K562 (cell line): ENCODE measurements at regions not wholly inside any gene's neighbourhood (a gene's known extent, or its start where the extent isn't known, plus 50 kb on each side); places are given as distances from the start of the nearest gene placed in this dataset.

Source experiments
- ATAC-seq: fragments of 200-7000 bp; cut with Tn5 transposase; 3 replicates; pipeline ENCODE4 v1.9.1; 2020; ENCODE audit warnings: moderate library complexity
- BruUV-seq: library from RNA; stranded (reverse); fragments of 400-500 nt; replicated peaks from 2 replicates; lab custom pipeline; 2021; lab: Mats Ljungman, UMichigan
- CTCF ChIA-PET: fragments of 300-600 bp; formaldehyde crosslinking; extraction: SDS; loops from one replicate; lab custom pipeline; 2021; ENCODE audit warnings: low intra/inter-chr PET ratio; lab: Yijun Ruan, JAX
- POLR2A ChIA-PET: fragments of 300-600, 350-650 bp; sonication (Branson Sonifier 250); formaldehyde crosslinking; extraction: SDS; loops from one replicate; lab custom pipeline; 2021; ENCODE audit warnings: antibody characterized with exemption, inconsistent platforms; lab: Yijun Ruan, JAX
- DNase-seq, 4 experiments: peaks; one replicate each; pipeline versions ENCODE4 v3.0.0 to v3.0.0-alpha.2; 2011 to 2018; ENCODE audit warnings: low spot score in 3 of 4, mixed read lengths in 3 of 4; ENCODE audit errors: extremely low read depth in 1 of 4
- FAIRE-seq: peaks from 2 replicates; lab custom pipeline; 2011; peaks lifted over from hg19 to GRCh38; lab: Jason Lieb, UNC
- H2AFZ ChIP-seq: 2 replicates; pipeline ENCODE4 v1.6.0; 2011; ENCODE audit warnings: low read depth, low read length, control low read depth, inconsistent platforms
- H3K27ac ChIP-seq: fragments of 200-600 bp; 3 replicates; pipeline ENCODE4 v1.8.0; 2011; ENCODE audit warnings: low read depth, mild to moderate bottlenecking, control low read depth, inconsistent platforms, low read length, moderate library complexity, mixed read lengths; ENCODE audit errors: extremely low read depth
- H3K27me3 ChIP-seq, 2 experiments: fragments of 300-600 bp in 1 of 2; 2 replicates in 1 of 2; 3 replicates in 1 of 2; pipeline versions ENCODE4 v1.6.0 to v1.8.0; 2011; ENCODE audit warnings: inconsistent platforms in 2 of 2, low read length in 2 of 2, mild to moderate bottlenecking in 1 of 2, mixed read lengths in 1 of 2, moderate library complexity in 1 of 2; ENCODE audit not compliant: control insufficient read depth in 2 of 2, insufficient read depth in 2 of 2
- H3K36me3 ChIP-seq: fragments of 300-600 bp; 3 replicates; pipeline ENCODE4 v1.8.0; 2011; ENCODE audit warnings: mild to moderate bottlenecking, low read length, inconsistent platforms; ENCODE audit not compliant: control insufficient read depth, insufficient read depth
- H3K4me1 ChIP-seq, 2 experiments: fragments of 200-600 bp in 1 of 2; replicated peaks in 1 of 2; 2 replicates in 1 of 2; 3 replicates in 1 of 2; pipeline versions ENCODE4 v1.5.1 to v1.8.0; 2011; ENCODE audit warnings: inconsistent platforms in 2 of 2, low read length in 2 of 2, mild to moderate bottlenecking in 1 of 2, mixed read lengths in 1 of 2, moderate library complexity in 1 of 2; ENCODE audit not compliant: control insufficient read depth in 2 of 2, insufficient read depth in 2 of 2
- H3K4me2 ChIP-seq: 2 replicates; pipeline ENCODE4 v1.6.1; 2011; ENCODE audit warnings: low read length, control low read depth, inconsistent platforms, mixed read lengths; ENCODE audit not compliant: insufficient read depth
- H3K4me3 ChIP-seq: fragments of 200-600 bp; sonication (generic), shearing (Covaris generic); 2 replicates; pipeline ENCODE4 v1.5.1; 2016; ENCODE audit warnings: control low read depth, inconsistent platforms
- H3K79me2 ChIP-seq: fragments of 200-600 bp; 3 replicates; pipeline ENCODE4 v1.8.0; 2011; ENCODE audit warnings: low read length, inconsistent platforms; ENCODE audit not compliant: control insufficient read depth, insufficient read depth
- H3K9ac ChIP-seq, 2 experiments: 2 replicates each; pipeline versions ENCODE4 v1.6.0 to v1.6.1; 2011; ENCODE audit warnings: low read depth in 2 of 2, low read length in 2 of 2, control low read depth in 1 of 2, inconsistent platforms in 1 of 2, mild to moderate bottlenecking in 1 of 2, mixed read lengths in 1 of 2; ENCODE audit not compliant: insufficient read depth in 1 of 2
- H3K9me1 ChIP-seq: one replicate; pipeline ENCODE4 v1.6.0; 2011; ENCODE audit warnings: inconsistent platforms, mild to moderate bottlenecking, low read length, moderate library complexity; ENCODE audit not compliant: control insufficient read depth, insufficient read depth
- H3K9me3 ChIP-seq: replicated peaks from 2 replicates; pipeline ENCODE4 v1.5.1; 2011; ENCODE audit warnings: low read depth, low read length, inconsistent platforms; ENCODE audit not compliant: control insufficient read depth, insufficient read depth
- H4K20me1 ChIP-seq: replicated peaks from 2 replicates; pipeline ENCODE4 v1.6.1; 2011; ENCODE audit warnings: low read length, inconsistent platforms, mixed read lengths; ENCODE audit not compliant: control insufficient read depth, insufficient read depth
- CBFA2T3 ChIP-seq: fragments of 450-650 bp; IDR thresholded peaks from 2 replicates; pipeline ENCODE4 v1.6.1; 2017
- MCM3 ChIP-seq: fragments of 450-650 bp; IDR thresholded peaks from 2 replicates; pipeline ENCODE4 v1.6.1; 2016
- REST ChIP-seq, 2 experiments: fragments of 450-650 bp; formaldehyde crosslinking in 1 of 2; IDR thresholded peaks; 2 replicates each; pipeline versions ENCODE4 v1.4.0 to v1.6.1; 2014 to 2020; ENCODE audit warnings: mild to moderate bottlenecking in 2 of 2, borderline replicate concordance in 1 of 2, low read depth in 1 of 2
- THRA ChIP-seq: fragments of 450-650 bp; IDR thresholded peaks from 2 replicates; pipeline ENCODE4 v1.6.1; 2017; ENCODE audit warnings: mild to moderate bottlenecking, moderate library complexity
- WGBS: fragments of 100-300 bp; shearing (Covaris generic); methylation state at CpG from one replicate; pipeline ENCODE4 v1.1.6; 2016; ENCODE audit warnings: low coverage, mixed read lengths; ENCODE audit not compliant: insufficient coverage; ENCODE audit errors: missing lambda C conversion rate; 5-methylcytosine and 5-hydroxymethylcytosine counted together
- in situ Hi-C: fragments of 300-500 bp; cut with MboI; formaldehyde crosslinking; loops from 4 replicates; pipeline ENCODE4 v1.15.0; 2018; ENCODE audit warnings: inconsistent platforms, mixed read lengths
- intact Hi-C: fragments of 100-400 bp; cut with micrococcal nuclease; formaldehyde crosslinking; loops from 2 replicates; pipeline ENCODE4 v1.14.2; 2022

- intact Hi-C loops, result no loop called here
- no peak for FAIRE-seq
- Histone ChIP-seq H3K27ac (no peak overlapping the region), H3K4me2 (no peak overlapping the region), H3K9ac (no peak overlapping the region), H3K36me3 (no peaks in the 10 kb centered on the region), H3K27me3 (peaks cover 17 to 47% of the 10 kb centered on the region in 2 experiments; a peak in 4 of 5 replicates), H3K4me1 (no peaks in the 10 kb centered on the region), H3K79me2 (no peaks in the 10 kb centered on the region), H3K9me1 (no peaks in the 10 kb centered on the region), H3K9me3 (no peaks in the 10 kb centered on the region), H3K4me3 (no peak overlapping the region), H4K20me1 (no peaks in the 10 kb centered on the region), H2AFZ (no peak overlapping the region)
- in situ Hi-C loops, result no loop called here
- ChIA-PET CTCF (no interaction called here), POLR2A (no interaction called here)
- TF ChIP-seq THRA (no peak), MCM3 (no peak), REST (IDR thresholded peaks at IDR 0.05; ENCODE audit: borderline replicate concordance) (no peak), REST (CRISPR knock-in tag; IDR thresholded peaks at IDR 0.05; ENCODE audit: low read depth) (no peak), CBFA2T3 (peak; percentile 62)
- WGBS, result 7% methylated on average over 3 of the region's 3 CpGs
- ATAC-seq, result no peak
- DNase-seq, result no peak
- no TSS peak for BruUV-seq
Observed at GRCh38 chr17:45715787-45716186, 68.3 kb upstream of the CRHR1 start.
